OCI-LY1 (cell line): ENCODE measurements at regions not wholly inside any gene's neighbourhood (a gene's known extent, or its start where the extent isn't known, plus 50 kb on each side); places are given as distances from the start of the nearest gene placed in this dataset.

Source experiments
- H2AFZ ChIP-seq: fragments of 200-600 bp; sonication (generic), shearing (Covaris generic); 2 replicates; pipeline ENCODE4 v1.6.0; 2014; ENCODE audit warnings: antibody characterized with exemption, mild to moderate bottlenecking, low read length
- H3F3A ChIP-seq: fragments of 200-600 bp; sonication (generic), shearing (Covaris generic); 2 replicates; pipeline ENCODE4 v1.6.0; 2014; ENCODE audit warnings: mild to moderate bottlenecking, antibody characterized with exemption, low read length, moderate library complexity; ENCODE audit not compliant: insufficient read depth
- H3K27ac ChIP-seq: fragments of 200-600 bp; sonication (generic); 2 replicates; pipeline ENCODE4 v1.5.1; 2014; ENCODE audit warnings: low read length, mixed run types, mild to moderate bottlenecking, low read depth; ENCODE audit not compliant: poor library complexity, severe bottlenecking
- H3K27me3 ChIP-seq: fragments of 200-600 bp; sonication (generic); 2 replicates; pipeline ENCODE4 v1.6.0; 2014; ENCODE audit warnings: antibody characterized with exemption, mild to moderate bottlenecking, low read length, moderate library complexity; ENCODE audit not compliant: insufficient read depth
- H3K36me3 ChIP-seq: fragments of 200-600 bp; sonication (generic); 2 replicates; pipeline ENCODE4 v1.6.1; 2014; ENCODE audit warnings: mild to moderate bottlenecking, antibody characterized with exemption, low read length, moderate library complexity, mixed read lengths; ENCODE audit not compliant: insufficient read depth
- H3K4me1 ChIP-seq: fragments of 200-600 bp; sonication (generic); 2 replicates; pipeline ENCODE4 v1.5.1; 2014; ENCODE audit warnings: mild to moderate bottlenecking, low read length, moderate library complexity; ENCODE audit not compliant: insufficient read depth, severe bottlenecking
- H3K4me2 ChIP-seq: fragments of 200-600 bp; sonication (generic), shearing (Covaris generic); 2 replicates; pipeline ENCODE4 v1.6.1; 2014; ENCODE audit warnings: low read length
- H3K4me3 ChIP-seq: fragments of 200-600 bp; sonication (generic); 2 replicates; pipeline ENCODE4 v1.5.1; 2014; ENCODE audit warnings: low read length, low read depth, mild to moderate bottlenecking, mixed read lengths; ENCODE audit not compliant: poor library complexity, severe bottlenecking
- H3K79me2 ChIP-seq: fragments of 200-600 bp; shearing (Covaris generic); 2 replicates; pipeline ENCODE4 v1.6.1; 2016; ENCODE audit warnings: mixed run types, low read length, mixed read lengths; ENCODE audit not compliant: insufficient read depth
- H3K9ac ChIP-seq: fragments of 200-600 bp; sonication (generic), shearing (Covaris generic); 2 replicates; pipeline ENCODE4 v1.6.1; 2014; ENCODE audit warnings: mild to moderate bottlenecking, low read length, mixed read lengths
- H3K9me2 ChIP-seq: fragments of 200-600 bp; sonication (generic), shearing (Covaris generic); 2 replicates; pipeline ENCODE4 v1.6.1; 2014; ENCODE audit warnings: low read depth, mild to moderate bottlenecking, low read length, mixed read lengths
- H3K9me3 ChIP-seq: fragments of 200-600 bp; shearing (Covaris generic); 2 replicates; pipeline ENCODE4 v1.6.1; 2014; ENCODE audit warnings: low read length, mixed read lengths
- H4K20me1 ChIP-seq: fragments of 200-600 bp; sonication (generic), shearing (Covaris generic); 2 replicates; pipeline ENCODE4 v1.6.0; 2016; ENCODE audit warnings: mild to moderate bottlenecking, low read length; ENCODE audit not compliant: insufficient read depth
- EZH2 ChIP-seq: fragments of 200-600 bp; sonication (generic), shearing (Covaris generic); IDR thresholded peaks from 2 replicates; pipeline ENCODE4 v1.8.0; 2017; ENCODE audit warnings: borderline replicate concordance, mixed run types, mild to moderate bottlenecking, antibody characterized with exemption, low read length, moderate library complexity, mixed read lengths
- TF ChIP-seq, protein P1 (sequence below): fragments of 200-600 bp; sonication (generic), shearing (Covaris generic); IDR thresholded peaks from 2 replicates; pipeline ENCODE4 v1.5.1; 2017; ENCODE audit warnings: mild to moderate bottlenecking, antibody characterized with exemption, low read length, moderate library complexity, mixed read lengths

DNA sequence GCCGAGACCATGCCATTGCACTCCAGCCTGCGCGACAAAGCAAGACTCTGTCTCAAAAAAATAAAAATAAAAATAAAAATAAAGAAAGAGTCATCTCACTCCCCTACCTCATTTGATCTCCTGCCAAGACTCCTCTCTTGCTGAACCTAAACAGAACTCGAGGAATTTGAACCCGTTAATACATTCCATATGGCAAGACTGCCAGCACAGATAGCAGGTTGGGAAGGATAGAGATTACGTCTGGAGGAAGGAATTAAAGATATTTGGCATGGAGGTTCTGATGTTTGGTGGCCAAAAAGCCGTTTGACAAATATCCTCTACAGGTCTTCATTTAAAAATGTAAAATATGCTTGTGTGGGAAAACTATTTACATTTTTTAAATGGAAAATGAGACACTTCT, 549.6 kb downstream of the HTR7 start:
- Histone ChIP-seq H3K79me2 (no peaks in the 10 kb centered on the region), H2AFZ (no peak overlapping the region), H3K9ac (no peak overlapping the region), H3K4me3 (no peak overlapping the region), H3F3A (no peaks in the 10 kb centered on the region), H3K27me3 (no peaks in the 10 kb centered on the region), H3K9me2 (no peaks in the 10 kb centered on the region), H3K4me2 (no peak overlapping the region), H3K36me3 (no peaks in the 10 kb centered on the region), H3K9me3 (no peaks in the 10 kb centered on the region), H4K20me1 (no peaks in the 10 kb centered on the region), H3K4me1 (no peaks in the 10 kb centered on the region), H3K27ac (no peak overlapping the region)
- no peak for TF ChIP-seq EZH2
- TF ChIP-seq, protein P1, sequence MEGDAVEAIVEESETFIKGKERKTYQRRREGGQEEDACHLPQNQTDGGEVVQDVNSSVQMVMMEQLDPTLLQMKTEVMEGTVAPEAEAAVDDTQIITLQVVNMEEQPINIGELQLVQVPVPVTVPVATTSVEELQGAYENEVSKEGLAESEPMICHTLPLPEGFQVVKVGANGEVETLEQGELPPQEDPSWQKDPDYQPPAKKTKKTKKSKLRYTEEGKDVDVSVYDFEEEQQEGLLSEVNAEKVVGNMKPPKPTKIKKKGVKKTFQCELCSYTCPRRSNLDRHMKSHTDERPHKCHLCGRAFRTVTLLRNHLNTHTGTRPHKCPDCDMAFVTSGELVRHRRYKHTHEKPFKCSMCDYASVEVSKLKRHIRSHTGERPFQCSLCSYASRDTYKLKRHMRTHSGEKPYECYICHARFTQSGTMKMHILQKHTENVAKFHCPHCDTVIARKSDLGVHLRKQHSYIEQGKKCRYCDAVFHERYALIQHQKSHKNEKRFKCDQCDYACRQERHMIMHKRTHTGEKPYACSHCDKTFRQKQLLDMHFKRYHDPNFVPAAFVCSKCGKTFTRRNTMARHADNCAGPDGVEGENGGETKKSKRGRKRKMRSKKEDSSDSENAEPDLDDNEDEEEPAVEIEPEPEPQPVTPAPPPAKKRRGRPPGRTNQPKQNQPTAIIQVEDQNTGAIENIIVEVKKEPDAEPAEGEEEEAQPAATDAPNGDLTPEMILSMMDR: no peak

DNA sequence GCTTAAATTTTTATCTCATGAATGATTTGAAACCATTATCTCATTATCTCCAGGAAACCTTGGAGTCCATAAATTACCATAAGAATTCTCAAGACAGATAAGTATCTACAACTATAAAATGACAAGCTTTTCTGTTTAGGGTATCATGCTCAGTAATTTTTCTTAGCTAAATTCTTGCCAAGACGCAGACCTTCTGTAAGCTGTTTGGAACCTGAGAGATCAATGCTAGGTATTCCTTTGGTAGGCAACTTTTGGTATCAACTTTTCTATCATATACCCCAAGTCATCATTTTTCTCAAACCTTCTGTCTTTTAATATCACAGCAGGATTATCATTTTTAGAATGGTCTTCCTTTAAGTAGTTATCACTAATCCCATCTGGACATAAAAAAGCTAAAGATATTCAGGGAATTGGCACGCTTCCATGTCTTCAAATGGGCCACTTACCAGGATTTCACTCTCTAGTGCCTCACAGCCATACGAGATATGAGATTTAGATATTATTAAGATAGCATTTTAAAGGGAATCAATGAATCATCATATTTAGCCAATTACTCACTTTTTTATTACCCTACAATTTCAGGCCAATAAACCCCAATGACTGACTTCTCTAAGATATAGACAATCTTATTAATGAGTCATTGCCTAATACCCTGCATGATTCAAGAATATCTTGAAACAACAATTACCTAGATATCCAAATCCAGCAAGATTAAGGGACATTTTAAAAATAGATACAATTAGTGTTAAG, 544.1 kb downstream of the HTR7 start:
- no peaks in the 10 kb centered on the region for H3K4me1 ChIP-seq
- no peak for TF ChIP-seq EZH2
- TF ChIP-seq, protein P1: no peak
- H3K36me3 ChIP-seq: no peaks in the 10 kb centered on the region
- no peaks in the 10 kb centered on the region for H3K79me2 ChIP-seq
- no peaks in the 10 kb centered on the region for H4K20me1 ChIP-seq
- no peak overlapping the region for H3K27ac ChIP-seq
- H3K9ac ChIP-seq: no peak overlapping the region
- no peaks in the 10 kb centered on the region for H3K27me3 ChIP-seq
- H3K4me3 ChIP-seq: no peak overlapping the region
- no peaks in the 10 kb centered on the region for H3K9me3 ChIP-seq
- H3F3A ChIP-seq: no peaks in the 10 kb centered on the region
- H3K9me2 ChIP-seq: no peaks in the 10 kb centered on the region
- no peak overlapping the region for H3K4me2 ChIP-seq
- H2AFZ ChIP-seq: no peak overlapping the region

GRCh38 chr10:90314718-90315117, 543.1 kb downstream of the HTR7 start:
- H3K4me3 ChIP-seq: no peak overlapping the region
- no peaks in the 10 kb centered on the region for H3K9me3 ChIP-seq
- H3K9ac ChIP-seq: no peak overlapping the region
- H3K36me3 ChIP-seq: no peaks in the 10 kb centered on the region
- no peak overlapping the region for H3K27ac ChIP-seq
- TF ChIP-seq, protein P1: no peak
- no peak for TF ChIP-seq EZH2
- H3K79me2 ChIP-seq: no peaks in the 10 kb centered on the region
- no peaks in the 10 kb centered on the region for H4K20me1 ChIP-seq
- H3F3A ChIP-seq: no peaks in the 10 kb centered on the region
- H3K4me1 ChIP-seq: no peaks in the 10 kb centered on the region
- no peaks in the 10 kb centered on the region for H3K27me3 ChIP-seq
- H3K4me2 ChIP-seq: no peak overlapping the region
- no peaks in the 10 kb centered on the region for H3K9me2 ChIP-seq
- H2AFZ ChIP-seq: no peak overlapping the region
